ENCODE measurements at regions not wholly inside any gene's neighbourhood (a gene's known extent, or its start where the extent isn't known, plus 50 kb on each side); places are given as distances from the start of the nearest gene placed in this dataset.

- TF ChIP-seq NFXL1 (IDR thresholded peaks at IDR 0.05; ENCODE audit: borderline replicate concordance) (no peak), SIN3A (IDR thresholded peaks at IDR 0.05; ENCODE audit: low read depth, low read length) (no peak), BRCA1 (IDR thresholded peaks at IDR 0.05; ENCODE audit: low read depth, low read length) (no peak), SP1 (IDR thresholded peaks at IDR 0.05; ENCODE audit: low read depth, low read length) (no peak), NFYB (IDR thresholded peaks at IDR 0.05; ENCODE audit: insufficient read depth, low read depth, low read length) (no peak), ZNF274 (IDR thresholded peaks at IDR 0.05; ENCODE audit: insufficient read depth, insufficient read length) (no peak), KDM1A (IDR thresholded peaks at IDR 0.05; ENCODE audit: borderline replicate concordance) (no peak), MYC (IDR thresholded peaks at IDR 0.05; ENCODE audit: insufficient read depth, insufficient read length, insufficient replicate concordance, low read length, severe bottlenecking) (no peak), SIX5 (IDR thresholded peaks at IDR 0.05; ENCODE audit: low read depth, low read length, severe bottlenecking) (no peak), RELA (IDR thresholded peaks at IDR 0.05; ENCODE audit: borderline replicate concordance, partially characterized antibody) (no peak), SPI1 (IDR thresholded peaks at IDR 0.05; ENCODE audit: borderline replicate concordance, insufficient read depth, low read depth, low read length) (no peak), IKZF1 (conservative IDR thresholded peaks at IDR 0.05) (no peak), NR2C1 (IDR thresholded peaks at IDR 0.05) (no peak)
- TF ChIP-seq, protein P1, sequence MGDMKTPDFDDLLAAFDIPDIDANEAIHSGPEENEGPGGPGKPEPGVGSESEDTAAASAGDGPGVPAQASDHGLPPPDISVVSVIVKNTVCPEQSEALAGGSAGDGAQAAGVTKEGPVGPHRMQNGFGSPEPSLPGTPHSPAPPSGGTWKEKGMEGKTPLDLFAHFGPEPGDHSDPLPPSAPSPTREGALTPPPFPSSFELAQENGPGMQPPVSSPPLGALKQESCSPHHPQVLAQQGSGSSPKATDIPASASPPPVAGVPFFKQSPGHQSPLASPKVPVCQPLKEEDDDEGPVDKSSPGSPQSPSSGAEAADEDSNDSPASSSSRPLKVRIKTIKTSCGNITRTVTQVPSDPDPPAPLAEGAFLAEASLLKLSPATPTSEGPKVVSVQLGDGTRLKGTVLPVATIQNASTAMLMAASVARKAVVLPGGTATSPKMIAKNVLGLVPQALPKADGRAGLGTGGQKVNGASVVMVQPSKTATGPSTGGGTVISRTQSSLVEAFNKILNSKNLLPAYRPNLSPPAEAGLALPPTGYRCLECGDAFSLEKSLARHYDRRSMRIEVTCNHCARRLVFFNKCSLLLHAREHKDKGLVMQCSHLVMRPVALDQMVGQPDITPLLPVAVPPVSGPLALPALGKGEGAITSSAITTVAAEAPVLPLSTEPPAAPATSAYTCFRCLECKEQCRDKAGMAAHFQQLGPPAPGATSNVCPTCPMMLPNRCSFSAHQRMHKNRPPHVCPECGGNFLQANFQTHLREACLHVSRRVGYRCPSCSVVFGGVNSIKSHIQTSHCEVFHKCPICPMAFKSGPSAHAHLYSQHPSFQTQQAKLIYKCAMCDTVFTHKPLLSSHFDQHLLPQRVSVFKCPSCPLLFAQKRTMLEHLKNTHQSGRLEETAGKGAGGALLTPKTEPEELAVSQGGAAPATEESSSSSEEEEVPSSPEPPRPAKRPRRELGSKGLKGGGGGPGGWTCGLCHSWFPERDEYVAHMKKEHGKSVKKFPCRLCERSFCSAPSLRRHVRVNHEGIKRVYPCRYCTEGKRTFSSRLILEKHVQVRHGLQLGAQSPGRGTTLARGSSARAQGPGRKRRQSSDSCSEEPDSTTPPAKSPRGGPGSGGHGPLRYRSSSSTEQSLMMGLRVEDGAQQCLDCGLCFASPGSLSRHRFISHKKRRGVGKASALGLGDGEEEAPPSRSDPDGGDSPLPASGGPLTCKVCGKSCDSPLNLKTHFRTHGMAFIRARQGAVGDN (IDR thresholded peaks at IDR 0.05): no peak
- TF ChIP-seq, protein P2, sequence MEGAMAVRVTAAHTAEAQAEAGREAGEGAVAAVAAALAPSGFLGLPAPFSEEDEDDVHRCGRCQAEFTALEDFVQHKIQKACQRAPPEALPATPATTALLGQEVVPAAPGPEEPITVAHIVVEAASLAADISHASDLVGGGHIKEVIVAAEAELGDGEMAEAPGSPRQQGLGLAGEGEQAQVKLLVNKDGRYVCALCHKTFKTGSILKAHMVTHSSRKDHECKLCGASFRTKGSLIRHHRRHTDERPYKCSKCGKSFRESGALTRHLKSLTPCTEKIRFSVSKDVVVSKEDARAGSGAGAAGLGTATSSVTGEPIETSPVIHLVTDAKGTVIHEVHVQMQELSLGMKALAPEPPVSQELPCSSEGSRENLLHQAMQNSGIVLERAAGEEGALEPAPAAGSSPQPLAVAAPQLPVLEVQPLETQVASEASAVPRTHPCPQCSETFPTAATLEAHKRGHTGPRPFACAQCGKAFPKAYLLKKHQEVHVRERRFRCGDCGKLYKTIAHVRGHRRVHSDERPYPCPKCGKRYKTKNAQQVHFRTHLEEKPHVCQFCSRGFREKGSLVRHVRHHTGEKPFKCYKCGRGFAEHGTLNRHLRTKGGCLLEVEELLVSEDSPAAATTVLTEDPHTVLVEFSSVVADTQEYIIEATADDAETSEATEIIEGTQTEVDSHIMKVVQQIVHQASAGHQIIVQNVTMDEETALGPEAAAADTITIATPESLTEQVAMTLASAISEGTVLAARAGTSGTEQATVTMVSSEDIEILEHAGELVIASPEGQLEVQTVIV (IDR thresholded peaks at IDR 0.05; ENCODE audit: borderline replicate concordance, partially characterized antibody): no peak
- in situ Hi-C loops (cut with MboI) (no loop called here), intact Hi-C loops (cut with micrococcal nuclease; ENCODE audit: unreplicated experiment) (no loop called here)
- H3K4me2 ChIP-seq (ENCODE audit: control insufficient read depth, insufficient read depth): no peak overlapping the region
- H3K9me3 ChIP-seq (replicated peaks; ENCODE audit: control insufficient read depth, insufficient read depth, low read length): no peaks in the 10 kb centered on the region
- no peaks in the 10 kb centered on the region for H3K27me3 ChIP-seq (replicated peaks in 1 of 2; ENCODE audit: control insufficient read depth in 2 of 2, insufficient read depth in 2 of 2, low read length in 1 of 2)
- BruUV-seq (replicated peaks): no TSS peak
- H3K79me2 ChIP-seq (ENCODE audit: control insufficient read depth, insufficient read depth, low read length): no peaks in the 10 kb centered on the region
- CTCF ChIA-PET: no interaction called here
- FAIRE-seq (no peak), ATAC-seq (no peak), DNase-seq (ENCODE audit: low read depth, low spot score) (no peak)
- POLR2A ChIA-PET: no interaction called here
- SMC1A ChIA-PET (ENCODE audit: uncharacterized antibody, unreplicated experiment): interaction anchor here (1.3 kb wide), 1 partner anchor 114 kb away, joined by 3 read pairs; no protein-coding TSS in a partner anchor
- H3K27ac ChIP-seq (ENCODE audit: control insufficient read depth, insufficient read depth): no peak overlapping the region
- WGBS (ENCODE audit: insufficient coverage, insufficient replicate concordance, low lambda C conversion rate, missing lambda C conversion rate): 53% methylated on average over 7 of the region's 7 CpGs
- H3K4me3 ChIP-seq: no peak overlapping the region
- no peaks in the 10 kb centered on the region for H3K4me1 ChIP-seq (ENCODE audit: control insufficient read depth, insufficient read depth, low read length)
- H4K20me1 ChIP-seq (ENCODE audit: control insufficient read depth, insufficient read depth): no peaks in the 10 kb centered on the region
- RAD21 ChIA-PET (ENCODE audit: unreplicated experiment): no interaction called here
- no peak overlapping the region for H3K9ac ChIP-seq (ENCODE audit: control insufficient read depth, insufficient read depth, low read length)
- no peak overlapping the region for H2AFZ ChIP-seq (ENCODE audit: control insufficient read depth, low read depth, low read length)
- no peaks in the 10 kb centered on the region for H3K36me3 ChIP-seq (ENCODE audit: control insufficient read depth in 2 of 2, insufficient read depth in 2 of 2, low read length in 1 of 2)
These were observed 116.8 kb upstream of the SGO1 start for GRCh38 chr3:20302766-20303165.
